HG03432 (cell line): ENCODE measurements at regions not wholly inside any gene's neighbourhood (a gene's known extent, or its start where the extent isn't known, plus 50 kb on each side); places are given as distances from the start of the nearest gene placed in this dataset.

Source experiments
- ATAC-seq: cut with Tn5 transposase; IDR thresholded peaks from one replicate; pipeline ENCODE4 v1.9.1; 2021; ENCODE audit warnings: mild to moderate bottlenecking, moderate library complexity; ENCODE audit not compliant: unreplicated experiment

- no peak for ATAC-seq
Observed at GRCh38 chr14:85090681-85091080, 439.3 kb upstream of the FLRT2 start.

- ATAC-seq, result no peak
Observed at GRCh38 chr14:85093631-85094330, 436.2 kb upstream of the FLRT2 start.

DNA sequence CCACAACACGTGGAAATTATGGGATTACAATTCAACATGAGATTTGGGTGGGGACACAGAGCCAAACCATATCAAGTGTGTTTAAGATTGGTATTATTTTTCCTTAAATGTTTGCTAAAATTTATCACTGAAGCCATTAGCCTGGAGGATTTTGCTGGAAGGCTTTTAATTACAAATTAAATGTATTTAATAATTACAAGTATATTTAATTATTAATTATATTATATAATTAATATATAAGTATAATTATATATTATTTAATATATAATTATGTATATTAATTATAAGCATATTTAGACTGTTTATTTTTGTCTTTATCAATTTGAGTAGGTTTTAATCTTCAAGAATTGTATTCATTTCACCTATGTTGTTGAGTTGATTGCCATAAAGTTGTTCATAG lies 427.4 kb upstream of the FLRT2 start:
- no peak for ATAC-seq

GRCh38 chr14:85106506-85106905 lies 423.4 kb upstream of the FLRT2 start:
- ATAC-seq, result no peak

GRCh38 chr14:85112762-85113161 lies 417.2 kb upstream of the FLRT2 start:
- no peak for ATAC-seq

- no peak for ATAC-seq
Observed at GRCh38 chr14:85115921-85116320, 414.0 kb upstream of the FLRT2 start.

DNA sequence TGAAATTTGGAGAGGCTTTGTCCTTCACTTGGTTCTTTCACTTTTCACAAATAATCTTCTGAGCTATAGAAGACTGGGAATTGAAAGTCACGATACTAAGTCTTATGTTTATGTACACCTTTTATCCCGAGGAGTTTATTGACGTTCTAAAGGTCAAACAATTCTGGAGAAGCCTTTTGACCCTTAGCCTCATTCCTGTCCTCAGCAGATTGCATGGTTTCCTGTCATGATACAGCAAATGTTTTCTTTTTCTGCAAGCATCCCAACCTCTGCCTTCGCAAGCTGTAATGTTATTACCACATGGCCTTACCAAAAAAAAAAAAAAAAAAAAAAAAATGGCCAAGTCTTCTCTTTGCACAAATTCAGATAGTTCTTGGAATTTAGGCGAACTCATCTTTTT lies 411.7 kb upstream of the FLRT2 start:
- no peak for ATAC-seq

DNA sequence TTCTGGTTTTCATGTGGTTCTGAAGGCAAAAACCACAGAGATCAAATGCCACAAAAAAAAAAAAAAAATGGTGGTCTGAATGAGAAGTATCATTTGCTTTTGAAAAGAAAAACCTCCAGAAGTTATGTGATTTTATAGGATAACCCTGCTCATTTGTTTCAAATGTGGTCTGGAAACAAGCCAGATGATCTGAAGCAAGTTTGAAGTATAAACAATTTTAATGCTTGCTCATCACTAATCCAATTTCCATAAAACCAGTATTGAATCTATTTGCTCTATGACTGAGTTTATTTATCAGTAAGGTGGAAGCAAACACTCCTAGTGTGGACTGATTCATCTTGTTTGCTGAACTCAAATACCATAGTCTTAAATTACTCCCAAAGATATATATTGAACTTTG lies 407.3 kb upstream of the FLRT2 start:
- ATAC-seq, result no peak

DNA sequence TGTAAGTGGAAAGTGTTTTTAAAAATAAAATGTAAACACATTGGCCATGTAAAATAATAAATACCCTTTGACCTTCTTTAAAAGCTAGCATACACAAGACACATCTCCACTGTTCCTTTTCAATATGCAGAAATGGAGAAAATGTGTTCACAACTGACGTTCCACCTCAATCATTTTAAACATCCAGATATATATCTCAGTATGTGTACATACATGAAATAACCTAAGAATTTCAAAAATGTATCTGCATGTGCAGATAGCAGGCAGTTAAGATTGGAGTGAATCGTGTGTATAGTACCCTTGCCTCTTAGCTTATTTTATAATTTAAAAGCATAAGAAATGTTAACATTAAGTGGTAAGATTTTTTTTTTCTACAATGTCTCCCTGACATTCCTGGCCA lies 406.2 kb upstream of the FLRT2 start:
- ATAC-seq, result no peak

DNA sequence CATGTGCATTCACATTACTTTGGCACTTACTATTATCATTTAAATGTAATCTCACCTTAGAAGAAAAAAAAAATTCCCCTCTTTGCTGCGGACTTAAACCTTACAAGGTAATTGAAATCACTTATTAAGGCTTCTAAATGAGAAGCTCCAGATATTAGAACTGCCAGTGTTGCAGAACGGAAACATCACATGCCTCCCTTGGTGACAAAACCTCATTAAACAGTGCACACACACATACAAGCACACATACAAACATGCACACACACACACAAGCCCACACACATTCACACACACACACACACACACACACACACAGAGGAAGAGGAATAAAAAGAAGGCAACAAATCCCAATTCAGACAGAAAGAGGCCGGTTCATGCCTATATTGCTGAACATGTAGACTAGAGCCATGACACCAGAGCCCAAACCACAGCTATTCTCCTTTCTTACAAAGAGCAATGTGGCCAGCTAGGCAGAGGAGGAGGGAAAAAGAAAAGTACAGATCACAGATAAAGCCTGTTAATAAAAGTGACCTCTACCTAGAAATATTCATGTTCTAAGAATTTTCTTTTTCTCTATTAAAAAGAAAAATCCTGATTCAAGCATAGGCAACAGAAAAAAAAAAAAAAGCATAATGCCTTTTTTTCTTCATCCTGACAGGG lies 405.2 kb upstream of the FLRT2 start:
- no peak for ATAC-seq

- ATAC-seq, result no peak
Observed at GRCh38 chr14:85125291-85125670, 404.7 kb upstream of the FLRT2 start.

- no peak for ATAC-seq
Observed at GRCh38 chr14:85129921-85130320, 400.0 kb upstream of the FLRT2 start.

- ATAC-seq, result no peak
Observed at GRCh38 chr14:85131226-85131922, 398.6 kb upstream of the FLRT2 start.

DNA sequence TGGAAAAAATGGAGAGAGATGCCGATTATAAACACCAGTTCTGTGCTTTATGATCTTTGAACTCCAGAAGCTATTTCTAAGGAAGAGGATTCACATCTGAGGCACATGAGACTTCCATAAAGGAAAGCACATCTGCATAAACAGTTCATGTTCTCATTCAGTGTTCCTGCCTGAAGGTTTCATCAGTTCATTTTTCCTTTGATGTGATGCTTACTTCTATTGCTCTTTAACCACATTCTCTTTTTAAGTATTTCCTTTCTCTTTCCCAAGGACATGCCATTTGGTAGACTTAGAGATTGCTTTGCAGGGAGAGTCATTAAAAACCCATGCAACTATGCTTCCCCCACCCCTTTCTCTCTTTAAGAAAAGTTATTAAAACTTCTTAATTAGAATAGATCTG lies 387.0 kb upstream of the FLRT2 start:
- ATAC-seq, result no peak

DNA sequence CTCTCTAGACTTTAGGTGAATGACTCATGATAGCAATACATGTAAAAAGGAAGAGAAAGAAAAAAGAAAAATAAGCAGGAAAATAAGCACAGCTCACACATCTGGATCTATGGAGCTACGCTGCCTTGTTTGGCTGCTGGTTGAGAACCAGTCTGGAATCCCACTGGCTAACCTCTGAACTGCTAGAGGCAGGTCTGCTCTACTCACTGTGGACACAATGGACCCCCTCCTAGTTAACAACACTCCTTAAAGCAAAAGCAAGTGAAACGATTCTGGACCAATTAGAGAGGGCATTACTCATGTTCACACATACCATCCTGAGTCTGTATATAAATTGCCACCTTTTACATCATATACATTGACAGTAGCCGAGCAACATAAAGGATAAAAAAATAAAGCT lies 383.2 kb upstream of the FLRT2 start:
- no peak for ATAC-seq

DNA sequence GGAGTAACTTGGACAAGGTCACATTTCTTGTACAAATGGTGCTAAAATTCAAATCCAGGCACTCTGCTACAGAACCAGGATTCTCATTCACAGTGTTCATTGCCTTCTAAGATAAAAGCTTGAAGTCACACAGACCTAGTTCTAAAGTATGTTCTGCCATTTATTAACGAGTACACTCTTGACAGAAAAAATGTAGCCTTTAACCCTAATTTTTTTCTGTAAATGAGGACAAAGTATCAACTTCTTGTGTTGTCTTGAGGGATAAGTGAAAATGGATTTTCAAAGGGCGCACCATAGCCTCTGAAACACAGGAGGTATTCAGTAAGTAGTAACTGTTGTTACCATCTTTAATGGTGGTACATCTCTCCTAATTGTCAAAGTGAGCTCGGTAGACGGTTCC lies 379.8 kb upstream of the FLRT2 start:
- no peak for ATAC-seq

DNA sequence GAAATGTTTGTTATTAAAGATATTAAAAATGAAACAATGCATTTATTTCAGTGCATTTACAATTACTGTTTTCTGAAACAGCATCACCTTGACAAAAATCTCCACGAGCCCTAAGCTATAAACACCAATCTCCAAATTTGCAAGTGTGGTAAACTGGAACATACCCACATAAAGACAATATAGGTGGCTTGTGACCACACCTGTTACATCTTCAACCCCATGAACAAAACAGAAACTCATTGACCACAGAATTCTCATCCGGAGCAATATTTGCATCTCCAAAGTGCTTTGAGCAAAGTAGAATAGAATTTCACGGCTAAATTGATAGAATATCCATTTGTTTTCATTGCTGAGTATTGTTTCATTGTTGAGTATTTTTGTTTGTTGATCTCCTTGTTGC lies 375.2 kb upstream of the FLRT2 start:
- no peak for ATAC-seq

- no peak for ATAC-seq
Observed at GRCh38 chr14:85156319-85156718, 373.6 kb upstream of the FLRT2 start.

- ATAC-seq, result no peak
Observed at GRCh38 chr14:85159726-85160125, 370.2 kb upstream of the FLRT2 start.

- no peak for ATAC-seq
Observed at GRCh38 chr14:85165094-85165493, 364.9 kb upstream of the FLRT2 start.

DNA sequence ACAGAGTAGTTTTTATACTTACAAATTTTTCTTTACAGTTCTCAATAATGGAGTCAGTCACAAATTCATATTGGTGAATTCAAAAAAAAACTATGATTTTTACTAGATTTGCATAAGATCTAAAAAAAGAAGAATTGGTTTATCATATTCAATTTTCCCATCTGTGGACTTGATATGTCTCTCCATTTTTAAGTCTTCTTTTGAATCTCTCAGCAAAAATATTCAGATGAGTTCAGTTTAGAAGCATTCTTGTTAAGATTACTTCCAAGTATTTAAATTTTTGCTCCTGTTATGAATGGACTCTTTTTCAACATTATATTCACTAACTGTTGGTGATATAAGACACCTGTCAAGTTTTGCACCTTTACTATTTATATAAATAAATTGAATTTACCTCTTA lies 360.6 kb upstream of the FLRT2 start:
- ATAC-seq, result no peak

- no peak for ATAC-seq
Observed at GRCh38 chr14:85172290-85172689, 357.7 kb upstream of the FLRT2 start.
